ENCODE measurements at regions not wholly inside any gene's neighbourhood (a gene's known extent, or its start where the extent isn't known, plus 50 kb on each side); places are given as distances from the start of the nearest gene placed in this dataset.
"Not testable (repeated sequence)": the region's sequence is repeated elsewhere in the genome, so short reads cannot be mapped to it uniquely, and the experiment has no call there.

- DNase-seq; H3K4me1 Mint-ChIP-seq (ENCODE audit: low read depth); CTCF ChIA-PET; intact Hi-C loops (cut with DNase I, micrococcal nuclease); ATAC-seq (ENCODE audit: poor library complexity); H3K9me3 ChIP-seq (ENCODE audit: control insufficient read depth in 1 of 2, insufficient read depth in 1 of 2, low read length in 2 of 2); H3K36me3 ChIP-seq (ENCODE audit: insufficient read depth, low read length); H3K27ac ChIP-seq (ENCODE audit: low read depth in 1 of 2, low read length in 2 of 2); H3K36me3 Mint-ChIP-seq (ENCODE audit: low read depth); POLR2A ChIA-PET; H3K27me3 Mint-ChIP-seq; H3K27ac Mint-ChIP-seq; H3K4me3 Mint-ChIP-seq; H3K4me1 ChIP-seq (ENCODE audit: insufficient read depth, low read length); H3K27me3 ChIP-seq (ENCODE audit: control insufficient read depth in 1 of 2, insufficient read depth in 2 of 2, low read length in 2 of 2); H3K9me3 Mint-ChIP-seq; H3K4me3 ChIP-seq (ENCODE audit: low read length): not testable (repeated sequence)
These were observed 95.2 kb upstream of the RBMY1E start for GRCh38 chrY:22013010-22013409.

GRCh38 chrY:22001163-22001562, 83.3 kb upstream of the RBMY1E start:
- H3K27ac Mint-ChIP-seq; H3K9me3 Mint-ChIP-seq; H3K36me3 ChIP-seq (ENCODE audit: insufficient read depth, low read length); H3K4me3 Mint-ChIP-seq; H3K4me3 ChIP-seq (ENCODE audit: low read length); CTCF ChIA-PET; H3K4me1 ChIP-seq (ENCODE audit: insufficient read depth, low read length); ATAC-seq (ENCODE audit: poor library complexity); H3K9me3 ChIP-seq (ENCODE audit: control insufficient read depth in 1 of 2, insufficient read depth in 1 of 2, low read length in 2 of 2); H3K27me3 Mint-ChIP-seq; DNase-seq; H3K4me1 Mint-ChIP-seq (ENCODE audit: low read depth); H3K27ac ChIP-seq (ENCODE audit: low read depth in 1 of 2, low read length in 2 of 2); H3K36me3 Mint-ChIP-seq (ENCODE audit: low read depth); intact Hi-C loops (cut with DNase I, micrococcal nuclease); H3K27me3 ChIP-seq (ENCODE audit: control insufficient read depth in 1 of 2, insufficient read depth in 2 of 2, low read length in 2 of 2); POLR2A ChIA-PET: not testable (repeated sequence)

- DNase-seq; H3K27me3 Mint-ChIP-seq; H3K4me1 Mint-ChIP-seq (ENCODE audit: low read depth); H3K36me3 ChIP-seq (ENCODE audit: insufficient read depth, low read length); H3K27ac Mint-ChIP-seq; H3K9me3 ChIP-seq (ENCODE audit: control insufficient read depth in 1 of 2, insufficient read depth in 1 of 2, low read length in 2 of 2); H3K4me3 ChIP-seq (ENCODE audit: low read length); intact Hi-C loops (cut with DNase I, micrococcal nuclease); H3K27me3 ChIP-seq (ENCODE audit: control insufficient read depth in 1 of 2, insufficient read depth in 2 of 2, low read length in 2 of 2); H3K36me3 Mint-ChIP-seq (ENCODE audit: low read depth); CTCF ChIA-PET; H3K4me3 Mint-ChIP-seq; H3K27ac ChIP-seq (ENCODE audit: low read depth in 1 of 2, low read length in 2 of 2); H3K4me1 ChIP-seq (ENCODE audit: insufficient read depth, low read length); POLR2A ChIA-PET; H3K9me3 Mint-ChIP-seq: not testable (repeated sequence)
- peak; percentile 80 for ATAC-seq (ENCODE audit: poor library complexity)
These were observed 69.4 kb upstream of the RBMY1E start for GRCh38 chrY:21987222-21987621.

- H3K36me3 Mint-ChIP-seq (ENCODE audit: low read depth); CTCF ChIA-PET; POLR2A ChIA-PET; H3K4me1 Mint-ChIP-seq (ENCODE audit: low read depth); DNase-seq; H3K27ac Mint-ChIP-seq; H3K27ac ChIP-seq (ENCODE audit: low read depth in 1 of 2, low read length in 2 of 2); H3K27me3 ChIP-seq (ENCODE audit: control insufficient read depth in 1 of 2, insufficient read depth in 2 of 2, low read length in 2 of 2); H3K9me3 Mint-ChIP-seq; H3K4me3 ChIP-seq (ENCODE audit: low read length); H3K4me1 ChIP-seq (ENCODE audit: insufficient read depth, low read length); intact Hi-C loops (cut with DNase I, micrococcal nuclease); H3K27me3 Mint-ChIP-seq; ATAC-seq (ENCODE audit: poor library complexity); H3K9me3 ChIP-seq (ENCODE audit: control insufficient read depth in 1 of 2, insufficient read depth in 1 of 2, low read length in 2 of 2); H3K4me3 Mint-ChIP-seq; H3K36me3 ChIP-seq (ENCODE audit: insufficient read depth, low read length): not testable (repeated sequence)
These were observed 63.1 kb upstream of the RBMY1E start for GRCh38 chrY:21980937-21981336.

GRCh38 chrY:21980348-21980747, 62.5 kb upstream of the RBMY1E start:
- ATAC-seq (ENCODE audit: poor library complexity); H3K4me3 ChIP-seq (ENCODE audit: low read length); H3K9me3 Mint-ChIP-seq; CTCF ChIA-PET; H3K27ac Mint-ChIP-seq; H3K36me3 ChIP-seq (ENCODE audit: insufficient read depth, low read length); H3K4me3 Mint-ChIP-seq; H3K27me3 Mint-ChIP-seq; H3K9me3 ChIP-seq (ENCODE audit: control insufficient read depth in 1 of 2, insufficient read depth in 1 of 2, low read length in 2 of 2); H3K36me3 Mint-ChIP-seq (ENCODE audit: low read depth); POLR2A ChIA-PET; intact Hi-C loops (cut with DNase I, micrococcal nuclease); DNase-seq; H3K4me1 Mint-ChIP-seq (ENCODE audit: low read depth); H3K4me1 ChIP-seq (ENCODE audit: insufficient read depth, low read length); H3K27ac ChIP-seq (ENCODE audit: low read depth in 1 of 2, low read length in 2 of 2); H3K27me3 ChIP-seq (ENCODE audit: control insufficient read depth in 1 of 2, insufficient read depth in 2 of 2, low read length in 2 of 2): not testable (repeated sequence)

GRCh38 chrY:21979106-21979505, 61.3 kb upstream of the RBMY1E start:
- H3K9me3 Mint-ChIP-seq; H3K4me3 Mint-ChIP-seq; H3K4me3 ChIP-seq (ENCODE audit: low read length); H3K4me1 ChIP-seq (ENCODE audit: insufficient read depth, low read length); H3K27me3 Mint-ChIP-seq; H3K27ac Mint-ChIP-seq; intact Hi-C loops (cut with DNase I, micrococcal nuclease); H3K27me3 ChIP-seq (ENCODE audit: control insufficient read depth in 1 of 2, insufficient read depth in 2 of 2, low read length in 2 of 2); ATAC-seq (ENCODE audit: poor library complexity); H3K36me3 Mint-ChIP-seq (ENCODE audit: low read depth); H3K9me3 ChIP-seq (ENCODE audit: control insufficient read depth in 1 of 2, insufficient read depth in 1 of 2, low read length in 2 of 2); H3K36me3 ChIP-seq (ENCODE audit: insufficient read depth, low read length); CTCF ChIA-PET; H3K27ac ChIP-seq (ENCODE audit: low read depth in 1 of 2, low read length in 2 of 2); DNase-seq; POLR2A ChIA-PET; H3K4me1 Mint-ChIP-seq (ENCODE audit: low read depth): not testable (repeated sequence)

- H3K4me3 Mint-ChIP-seq; H3K4me1 Mint-ChIP-seq (ENCODE audit: low read depth); H3K4me1 ChIP-seq (ENCODE audit: insufficient read depth, low read length); H3K27me3 Mint-ChIP-seq; DNase-seq; H3K27ac ChIP-seq (ENCODE audit: low read depth in 1 of 2, low read length in 2 of 2); H3K27ac Mint-ChIP-seq; CTCF ChIA-PET; POLR2A ChIA-PET; H3K9me3 ChIP-seq (ENCODE audit: control insufficient read depth in 1 of 2, insufficient read depth in 1 of 2, low read length in 2 of 2); H3K9me3 Mint-ChIP-seq; ATAC-seq (ENCODE audit: poor library complexity); intact Hi-C loops (cut with DNase I, micrococcal nuclease); H3K4me3 ChIP-seq (ENCODE audit: low read length); H3K36me3 ChIP-seq (ENCODE audit: insufficient read depth, low read length); H3K27me3 ChIP-seq (ENCODE audit: control insufficient read depth in 1 of 2, insufficient read depth in 2 of 2, low read length in 2 of 2); H3K36me3 Mint-ChIP-seq (ENCODE audit: low read depth): not testable (repeated sequence)
These were observed 60.4 kb upstream of the RBMY1E start for GRCh38 chrY:21978204-21978603.
